ENCODE measurements at regions not wholly inside any gene's neighbourhood (a gene's known extent, or its start where the extent isn't known, plus 50 kb on each side); places are given as distances from the start of the nearest gene placed in this dataset.

DNA sequence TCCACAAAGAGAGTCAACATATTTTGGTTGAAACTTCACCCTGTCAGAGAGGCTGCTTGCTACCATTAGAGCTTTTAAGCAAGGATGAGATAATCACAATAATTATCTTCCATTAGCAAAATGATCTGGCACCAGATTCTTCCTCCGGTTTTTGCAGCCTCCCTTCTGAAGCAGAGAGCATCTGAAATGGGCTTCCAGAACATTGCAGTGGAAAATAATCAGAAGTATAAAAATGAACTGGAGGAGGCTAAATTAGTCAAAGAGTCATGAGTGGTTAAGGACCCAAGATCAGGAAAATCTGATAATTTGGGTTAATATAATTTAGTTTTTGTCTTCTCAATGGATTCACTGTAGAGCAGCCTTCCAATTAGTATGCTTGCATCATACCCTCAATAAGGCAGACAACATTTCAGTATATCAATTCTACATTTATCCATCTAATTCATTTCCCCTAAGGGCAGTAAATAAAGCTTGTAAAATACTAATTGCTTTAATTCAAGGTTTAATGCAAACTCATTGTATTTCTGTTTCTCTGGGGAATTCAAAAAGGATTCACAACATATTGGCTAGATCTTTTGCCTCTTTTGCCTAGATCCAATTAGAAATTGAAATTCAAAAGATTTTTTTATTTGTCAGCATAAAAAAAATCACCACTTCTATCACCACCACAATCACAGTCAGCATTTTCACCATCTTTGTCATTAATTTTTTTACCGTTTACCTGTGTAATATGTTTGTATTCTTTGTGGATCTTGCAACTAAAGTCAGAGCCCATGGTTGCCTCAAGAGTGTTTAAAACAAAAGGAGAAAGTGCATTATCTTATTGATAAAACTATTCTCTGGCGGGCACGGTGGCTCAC, 537.2 kb upstream of the DCC start (continued):
- no peak for TF ChIP-seq TARDBP (IDR thresholded peaks at IDR 0.05; ENCODE audit: borderline replicate concordance)
- TF ChIP-seq, protein P1, sequence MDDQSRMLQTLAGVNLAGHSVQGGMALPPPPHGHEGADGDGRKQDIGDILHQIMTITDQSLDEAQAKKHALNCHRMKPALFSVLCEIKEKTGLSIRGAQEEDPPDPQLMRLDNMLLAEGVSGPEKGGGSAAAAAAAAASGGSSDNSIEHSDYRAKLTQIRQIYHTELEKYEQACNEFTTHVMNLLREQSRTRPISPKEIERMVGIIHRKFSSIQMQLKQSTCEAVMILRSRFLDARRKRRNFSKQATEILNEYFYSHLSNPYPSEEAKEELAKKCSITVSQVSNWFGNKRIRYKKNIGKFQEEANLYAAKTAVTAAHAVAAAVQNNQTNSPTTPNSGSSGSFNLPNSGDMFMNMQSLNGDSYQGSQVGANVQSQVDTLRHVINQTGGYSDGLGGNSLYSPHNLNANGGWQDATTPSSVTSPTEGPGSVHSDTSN (IDR thresholded peaks at IDR 0.05; ENCODE audit: insufficient replicate concordance, low read depth, low read length) = no peak
- TF ChIP-seq ZSCAN29 (IDR thresholded peaks at IDR 0.05) = no peak

DNA sequence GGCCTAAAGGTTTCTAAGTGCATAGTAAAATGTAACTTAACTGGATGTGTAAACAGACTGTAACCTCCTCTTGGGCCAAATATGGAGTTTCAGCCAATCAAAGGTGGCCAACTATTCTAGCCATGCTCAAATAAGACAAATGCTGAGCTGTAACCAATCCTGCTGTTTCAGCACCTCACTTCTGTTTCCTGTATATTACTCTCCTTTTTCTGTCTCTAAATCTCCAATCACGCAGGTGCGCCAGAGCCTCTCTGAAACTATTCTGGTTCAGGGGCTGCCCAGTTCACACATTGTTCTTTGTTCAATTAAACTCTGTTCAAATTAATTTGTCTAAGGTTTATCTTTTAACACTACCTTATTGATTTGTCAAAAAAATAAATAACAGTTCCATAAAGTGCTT, 532.7 kb upstream of the DCC start:
- WGBS (ENCODE audit: insufficient coverage, insufficient replicate concordance, low lambda C conversion rate, missing lambda C conversion rate) = 73% methylated on average over 2 of the region's 2 CpGs
- ChIA-PET CTCF (no interaction called here), SMC1A (ENCODE audit: uncharacterized antibody, unreplicated experiment) (interaction anchor here (0.5 kb wide), 1 partner anchor 196 kb away, joined by 3 read pairs; no protein-coding TSS in a partner anchor), RAD21 (ENCODE audit: unreplicated experiment) (no interaction called here), POLR2A (no interaction called here)
- no peak overlapping the region for H3K9ac ChIP-seq (ENCODE audit: control insufficient read depth, insufficient read depth, low read length)
- no peak overlapping the region for H3K4me3 ChIP-seq
- no TSS peak for BruUV-seq (replicated peaks)
- H3K79me2 ChIP-seq (ENCODE audit: control insufficient read depth, insufficient read depth, low read length) = no peaks in the 10 kb centered on the region
- H2AFZ ChIP-seq (ENCODE audit: control insufficient read depth, low read depth, low read length) = no peak overlapping the region
- no peak overlapping the region for H3K27ac ChIP-seq (ENCODE audit: control insufficient read depth, insufficient read depth)
- no peaks in the 10 kb centered on the region for H3K36me3 ChIP-seq (ENCODE audit: control insufficient read depth in 2 of 2, insufficient read depth in 2 of 2, low read length in 1 of 2)
- no peaks in the 10 kb centered on the region for H3K27me3 ChIP-seq (replicated peaks in 1 of 2; ENCODE audit: control insufficient read depth in 2 of 2, insufficient read depth in 2 of 2, low read length in 1 of 2)
- intact Hi-C loops (cut with micrococcal nuclease; ENCODE audit: unreplicated experiment) (no loop called here), in situ Hi-C loops (cut with MboI) (no loop called here)
- no peaks in the 10 kb centered on the region for H4K20me1 ChIP-seq (ENCODE audit: control insufficient read depth, insufficient read depth)
- DNase-seq (ENCODE audit: low read depth, low spot score) = no peak
- no peak for FAIRE-seq
- no peak for ATAC-seq
- no peaks in the 10 kb centered on the region for H3K4me1 ChIP-seq (ENCODE audit: control insufficient read depth, insufficient read depth, low read length)
- no peaks in the 10 kb centered on the region for H3K9me3 ChIP-seq (replicated peaks; ENCODE audit: control insufficient read depth, insufficient read depth, low read length)
- H3K4me2 ChIP-seq (ENCODE audit: control insufficient read depth, insufficient read depth) = no peak overlapping the region
- TF ChIP-seq YBX1 (IDR thresholded peaks at IDR 0.05) (no peak), POLR2A (IDR thresholded peaks at IDR 0.05; ENCODE audit: low read depth, low read length) (no peak), STAT1 (conservative IDR thresholded peaks at IDR 0.05) (no peak), MEF2B (IDR thresholded peaks at IDR 0.05; ENCODE audit: partially characterized antibody, poor library complexity, severe bottlenecking) (no peak), IRF5 (IDR thresholded peaks at IDR 0.05; ENCODE audit: borderline replicate concordance) (no peak), RELA (IDR thresholded peaks at IDR 0.05; ENCODE audit: borderline replicate concordance, partially characterized antibody) (no peak)
- TF ChIP-seq, protein P2, sequence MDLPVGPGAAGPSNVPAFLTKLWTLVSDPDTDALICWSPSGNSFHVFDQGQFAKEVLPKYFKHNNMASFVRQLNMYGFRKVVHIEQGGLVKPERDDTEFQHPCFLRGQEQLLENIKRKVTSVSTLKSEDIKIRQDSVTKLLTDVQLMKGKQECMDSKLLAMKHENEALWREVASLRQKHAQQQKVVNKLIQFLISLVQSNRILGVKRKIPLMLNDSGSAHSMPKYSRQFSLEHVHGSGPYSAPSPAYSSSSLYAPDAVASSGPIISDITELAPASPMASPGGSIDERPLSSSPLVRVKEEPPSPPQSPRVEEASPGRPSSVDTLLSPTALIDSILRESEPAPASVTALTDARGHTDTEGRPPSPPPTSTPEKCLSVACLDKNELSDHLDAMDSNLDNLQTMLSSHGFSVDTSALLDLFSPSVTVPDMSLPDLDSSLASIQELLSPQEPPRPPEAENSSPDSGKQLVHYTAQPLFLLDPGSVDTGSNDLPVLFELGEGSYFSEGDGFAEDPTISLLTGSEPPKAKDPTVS (IDR thresholded peaks at IDR 0.05; ENCODE audit: low read depth, low read length) = no peak

All from GM12878 (cell line).